T-helper 1 cell treated with Interleukin-12 subunit alpha and Interleukin-12 subunit beta and Interleukin-4 antibody, amounts not matched to agents 30 μg/mL and 1 μg/mL, for 36 hours (primary cell): ENCODE measurements at regions not wholly inside any gene's neighbourhood (a gene's known extent, or its start where the extent isn't known, plus 50 kb on each side); places are given as distances from the start of the nearest gene placed in this dataset.

ENCODE experiments used
- H3K27ac Mint-ChIP-seq: one replicate; pipeline ENCODE4 v1.8.0; 2021; ENCODE audit warnings: mild to moderate bottlenecking, mixed read lengths
- H3K27me3 Mint-ChIP-seq: one replicate; pipeline ENCODE4 v1.8.0; 2021; ENCODE audit warnings: low read depth, mixed read lengths
- H3K36me3 Mint-ChIP-seq: one replicate; pipeline ENCODE4 v1.8.0; 2021; ENCODE audit warnings: low read depth, mixed read lengths
- H3K4me1 Mint-ChIP-seq: one replicate; pipeline ENCODE4 v1.8.0; 2021; ENCODE audit warnings: low read depth, mixed read lengths
- H3K4me3 Mint-ChIP-seq: one replicate; pipeline ENCODE4 v1.8.0; 2021; ENCODE audit warnings: mild to moderate bottlenecking, moderate library complexity, mixed read lengths
- H3K9me3 Mint-ChIP-seq: one replicate; pipeline ENCODE4 v1.8.0; 2021; ENCODE audit warnings: mixed read lengths

DNA sequence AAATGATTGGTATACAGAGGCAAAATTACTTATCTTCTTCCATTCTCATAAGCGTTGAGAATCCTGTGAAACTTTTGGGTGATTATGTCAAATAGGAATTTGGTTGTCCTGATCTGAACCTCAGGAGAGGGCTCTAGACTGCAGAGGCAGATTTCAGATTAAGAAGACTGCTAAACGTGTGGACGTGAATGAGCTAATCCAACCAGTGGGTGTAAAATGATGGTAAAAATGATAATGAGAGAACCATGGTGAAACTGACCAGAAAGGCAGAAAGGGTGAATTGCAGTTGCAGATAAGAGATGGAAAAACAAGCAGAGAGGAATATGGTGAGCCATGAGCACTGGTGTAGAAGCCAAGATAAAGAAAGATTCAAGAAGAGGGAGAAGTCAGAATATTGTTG lies 1200.2 kb upstream of the CDH6 start:
- Mint-ChIP-seq H3K27ac (no peak overlapping the region), H3K4me3 (no peak overlapping the region), H3K9me3 (peaks cover 28% of the 10 kb centered on the region), H3K36me3 (no peaks in the 10 kb centered on the region), H3K4me1 (no peaks in the 10 kb centered on the region), H3K27me3 (no peaks in the 10 kb centered on the region)

DNA sequence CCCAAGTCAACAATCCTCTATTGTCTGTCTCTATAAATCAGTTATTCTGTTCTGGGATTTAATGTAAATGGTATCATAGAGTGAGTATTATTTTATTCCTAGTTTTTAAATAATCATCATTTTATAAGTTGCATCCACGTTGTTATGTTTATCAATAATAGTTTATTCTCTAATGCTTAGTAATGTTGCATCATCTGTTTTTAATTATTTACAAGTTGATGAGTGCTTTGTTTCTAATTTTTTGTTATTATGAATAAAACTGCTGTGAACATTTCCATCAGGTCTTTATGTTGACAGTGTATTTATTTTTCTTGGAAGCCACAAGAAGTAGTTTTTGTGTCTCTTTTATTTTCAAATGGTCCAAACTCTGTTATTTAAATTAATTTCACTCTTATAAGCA lies 1201.2 kb upstream of the CDH6 start:
- no peak overlapping the region for H3K4me3 Mint-ChIP-seq
- H3K36me3 Mint-ChIP-seq: no peaks in the 10 kb centered on the region
- no peak overlapping the region for H3K27ac Mint-ChIP-seq
- no peaks in the 10 kb centered on the region for H3K4me1 Mint-ChIP-seq
- no peaks in the 10 kb centered on the region for H3K27me3 Mint-ChIP-seq
- peaks cover 28% of the 10 kb centered on the region for H3K9me3 Mint-ChIP-seq

DNA sequence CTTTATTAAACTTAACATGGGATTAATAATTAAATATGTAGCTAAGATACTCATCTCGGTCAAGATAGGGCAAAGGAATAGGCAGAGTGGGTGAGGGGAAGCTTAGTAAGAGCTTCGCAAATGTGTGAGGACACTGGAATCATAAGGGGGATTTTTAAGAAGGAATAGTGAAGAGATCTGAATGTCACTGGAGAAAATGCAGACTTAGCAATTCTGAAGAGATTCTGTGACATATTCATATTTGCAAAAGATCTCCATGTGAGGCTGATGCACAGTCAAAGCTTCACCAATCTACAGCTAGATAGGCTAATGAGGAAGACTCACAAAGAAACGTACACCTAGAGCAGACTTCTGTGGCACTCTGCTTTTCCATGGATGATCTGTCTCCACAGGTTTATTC lies 1202.8 kb upstream of the CDH6 start:
- H3K36me3 Mint-ChIP-seq: no peaks in the 10 kb centered on the region
- no peak overlapping the region for H3K27ac Mint-ChIP-seq
- peaks cover 28% of the 10 kb centered on the region for H3K9me3 Mint-ChIP-seq
- H3K4me3 Mint-ChIP-seq: no peak overlapping the region
- H3K27me3 Mint-ChIP-seq: no peaks in the 10 kb centered on the region
- H3K4me1 Mint-ChIP-seq: no peaks in the 10 kb centered on the region

DNA sequence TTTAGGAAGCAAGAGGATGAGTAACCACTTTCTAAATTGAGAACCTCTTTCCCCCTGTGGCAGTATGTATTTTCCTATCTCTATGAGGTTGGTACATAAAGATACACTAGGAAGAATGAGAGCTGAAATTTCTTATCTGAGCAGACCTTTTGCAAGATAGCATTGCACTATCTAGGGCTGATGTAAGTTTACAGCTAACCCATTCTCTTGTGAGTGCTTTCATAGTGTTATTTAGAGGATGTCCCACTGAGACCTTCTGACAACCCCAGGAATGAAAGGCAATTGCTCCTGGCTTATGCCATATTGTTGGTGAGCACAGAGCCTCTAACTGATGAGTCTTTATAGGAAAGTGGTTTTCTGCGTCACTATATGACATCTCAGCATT lies 1209.3 kb upstream of the CDH6 start:
- Mint-ChIP-seq H3K27ac (no peak overlapping the region), H3K27me3 (no peaks in the 10 kb centered on the region), H3K36me3 (no peaks in the 10 kb centered on the region), H3K9me3 (peaks cover 23% of the 10 kb centered on the region), H3K4me3 (no peak overlapping the region), H3K4me1 (no peaks in the 10 kb centered on the region)

DNA sequence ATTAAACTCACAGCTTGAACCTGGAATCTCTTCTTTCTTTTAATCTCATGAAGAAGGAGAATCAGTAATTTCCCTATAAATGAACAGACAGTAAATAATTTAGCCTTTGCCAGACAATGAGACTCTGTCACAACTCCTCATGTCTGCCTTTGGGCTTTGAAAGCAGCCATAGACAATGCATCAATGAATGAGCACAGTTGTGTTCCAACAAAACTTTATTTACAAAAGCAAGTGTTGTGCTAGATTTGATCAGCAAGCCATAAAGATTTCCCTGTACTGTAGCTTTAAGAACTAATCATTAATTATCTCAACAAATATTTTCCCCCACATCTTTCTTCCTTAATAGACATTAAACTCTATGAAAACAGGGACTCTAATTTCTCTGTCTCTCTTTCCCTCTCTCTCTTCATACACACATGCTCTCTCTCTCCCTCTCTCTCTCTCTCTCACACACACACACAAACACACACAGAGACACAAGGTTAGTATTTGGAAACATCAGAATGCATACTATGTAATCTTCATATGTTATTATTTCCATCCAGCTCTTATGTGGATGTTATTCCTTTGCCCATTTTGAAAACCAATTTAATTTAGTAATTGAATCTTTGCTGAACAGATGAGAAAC lies 1209.8 kb upstream of the CDH6 start:
- Mint-ChIP-seq H3K9me3 (peaks cover 21% of the 10 kb centered on the region), H3K4me1 (no peaks in the 10 kb centered on the region), H3K27me3 (no peaks in the 10 kb centered on the region), H3K27ac (no peak overlapping the region), H3K36me3 (no peaks in the 10 kb centered on the region), H3K4me3 (no peak overlapping the region)

DNA sequence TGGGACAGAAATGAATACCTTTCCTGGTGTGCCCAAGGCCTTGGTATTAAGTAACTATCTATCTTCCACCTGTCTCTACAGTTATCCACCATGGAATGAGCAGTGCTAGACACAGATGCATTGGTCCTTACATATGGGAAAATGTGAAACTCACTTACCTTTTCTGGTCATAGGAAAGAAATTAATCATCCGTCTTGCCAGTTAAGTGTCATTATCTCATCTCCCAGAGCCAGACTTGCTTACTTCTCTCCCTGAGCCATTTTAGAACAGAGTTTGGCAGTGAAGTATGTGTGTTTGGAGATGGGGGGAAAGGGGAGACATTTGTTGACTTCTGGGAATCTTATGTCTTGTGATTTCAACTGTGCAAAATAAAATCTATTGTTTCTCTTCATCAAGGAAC lies 1211.0 kb upstream of the CDH6 start:
- H3K9me3 Mint-ChIP-seq: peaks cover 14% of the 10 kb centered on the region
- H3K27ac Mint-ChIP-seq: no peak overlapping the region
- no peaks in the 10 kb centered on the region for H3K36me3 Mint-ChIP-seq
- H3K4me1 Mint-ChIP-seq: no peaks in the 10 kb centered on the region
- H3K27me3 Mint-ChIP-seq: no peaks in the 10 kb centered on the region
- no peak overlapping the region for H3K4me3 Mint-ChIP-seq

DNA sequence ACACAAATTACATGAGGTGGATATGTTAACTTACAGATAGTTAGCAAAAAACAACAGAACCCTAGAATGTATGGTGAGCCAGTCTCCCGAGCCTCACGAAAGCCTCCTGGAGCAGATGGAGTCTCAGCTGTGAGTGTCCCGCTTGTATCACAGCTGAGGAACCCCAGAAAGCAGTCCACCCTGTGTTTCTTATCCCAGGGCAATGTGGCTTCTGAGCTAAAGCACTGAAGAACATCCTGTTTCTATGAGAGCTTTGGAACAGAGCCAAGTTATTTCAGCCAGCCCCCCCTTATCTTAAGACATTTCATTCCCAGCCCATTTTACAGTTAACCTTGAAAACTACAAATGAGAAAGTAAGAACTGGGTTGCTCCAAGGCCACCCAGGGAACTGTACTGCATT lies 1220.9 kb upstream of the CDH6 start:
- Mint-ChIP-seq H3K9me3 (peaks cover 10% of the 10 kb centered on the region), H3K36me3 (no peaks in the 10 kb centered on the region), H3K4me3 (no peak overlapping the region), H3K4me1 (no peaks in the 10 kb centered on the region), H3K27ac (no peak overlapping the region), H3K27me3 (no peaks in the 10 kb centered on the region)

DNA sequence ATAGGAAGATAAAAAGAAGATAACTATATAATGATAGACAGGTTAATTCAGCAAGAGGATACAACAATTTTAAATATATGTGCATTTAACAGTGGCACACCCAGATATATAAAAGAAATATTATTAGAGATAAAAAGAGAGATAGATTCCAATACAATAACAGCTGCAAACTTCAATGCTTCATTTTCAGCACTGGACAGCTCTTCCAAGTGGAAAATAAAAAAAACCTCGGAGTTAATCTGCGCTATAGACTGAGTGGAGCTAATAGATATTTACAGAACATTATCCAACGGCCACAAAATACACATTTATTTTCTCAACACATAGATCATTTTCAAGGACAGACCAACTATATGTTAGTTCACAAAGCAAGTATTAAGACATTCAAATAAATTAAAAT lies 1229.5 kb upstream of the CDH6 start:
- Mint-ChIP-seq H3K27ac (no peak overlapping the region), H3K27me3 (no peaks in the 10 kb centered on the region), H3K4me3 (no peak overlapping the region), H3K4me1 (no peaks in the 10 kb centered on the region), H3K9me3 (peaks cover 45% of the 10 kb centered on the region), H3K36me3 (no peaks in the 10 kb centered on the region)

DNA sequence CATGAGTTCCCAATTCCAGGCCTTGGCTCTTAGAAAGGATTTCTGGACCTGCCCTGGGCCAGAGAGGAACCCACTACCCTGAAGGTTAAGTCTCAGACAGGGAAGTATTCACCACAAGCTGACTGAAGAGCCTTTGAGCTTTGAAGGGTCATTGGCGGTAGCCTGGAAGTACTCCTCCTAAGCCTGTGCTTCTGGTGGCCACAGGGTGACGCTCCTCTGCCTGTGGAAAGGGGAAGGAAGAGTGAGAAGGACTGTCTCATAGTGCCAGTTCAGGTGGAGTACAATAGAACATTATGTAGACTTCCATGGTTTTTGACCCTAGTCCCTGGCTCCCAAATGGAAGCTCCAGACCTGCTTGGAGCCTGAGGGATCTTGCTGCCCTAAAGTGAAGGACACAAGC lies 1233.2 kb upstream of the CDH6 start:
- Mint-ChIP-seq H3K9me3 (peaks cover 28% of the 10 kb centered on the region), H3K4me3 (no peak overlapping the region), H3K4me1 (no peaks in the 10 kb centered on the region), H3K27ac (no peak overlapping the region), H3K36me3 (no peaks in the 10 kb centered on the region), H3K27me3 (no peaks in the 10 kb centered on the region)

DNA sequence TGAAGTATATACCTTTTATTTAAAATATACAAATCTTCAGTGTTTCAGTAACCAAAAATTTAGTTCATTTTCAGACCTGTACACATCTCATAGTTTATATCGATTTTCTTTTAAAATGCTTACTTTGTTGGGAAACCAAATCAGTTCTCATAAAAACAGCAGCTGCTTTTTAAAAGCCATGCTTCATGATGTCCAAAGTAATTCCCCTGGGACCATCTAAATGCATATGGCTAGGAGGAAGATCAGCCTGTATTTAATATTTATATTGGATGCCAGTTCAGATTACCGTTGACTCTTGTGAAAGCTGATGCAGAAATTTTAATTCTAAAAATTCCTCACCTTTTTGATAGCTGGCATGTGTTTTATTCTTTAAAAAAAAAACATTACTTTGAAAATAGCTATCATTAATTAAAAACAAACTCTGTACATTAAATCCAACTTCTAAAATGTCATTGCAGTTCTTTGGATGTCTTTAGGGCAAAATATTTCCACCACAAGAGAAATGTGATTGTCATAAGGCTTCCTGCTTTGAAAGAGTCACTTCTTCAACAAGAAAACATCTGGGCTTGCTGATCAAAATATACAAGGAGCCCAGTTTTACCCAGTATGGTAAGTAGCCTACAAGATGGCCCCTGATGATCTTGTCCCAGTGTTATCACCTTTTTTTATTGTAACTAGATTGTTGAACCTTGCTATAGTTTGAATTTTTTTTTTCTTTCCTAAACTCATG lies 1242.9 kb upstream of the CDH6 start:
- H3K27ac Mint-ChIP-seq: no peak overlapping the region
- H3K36me3 Mint-ChIP-seq: no peaks in the 10 kb centered on the region
- no peaks in the 10 kb centered on the region for H3K4me1 Mint-ChIP-seq
- H3K4me3 Mint-ChIP-seq: no peak overlapping the region
- H3K27me3 Mint-ChIP-seq: no peaks in the 10 kb centered on the region
- peaks cover 8% of the 10 kb centered on the region for H3K9me3 Mint-ChIP-seq

DNA sequence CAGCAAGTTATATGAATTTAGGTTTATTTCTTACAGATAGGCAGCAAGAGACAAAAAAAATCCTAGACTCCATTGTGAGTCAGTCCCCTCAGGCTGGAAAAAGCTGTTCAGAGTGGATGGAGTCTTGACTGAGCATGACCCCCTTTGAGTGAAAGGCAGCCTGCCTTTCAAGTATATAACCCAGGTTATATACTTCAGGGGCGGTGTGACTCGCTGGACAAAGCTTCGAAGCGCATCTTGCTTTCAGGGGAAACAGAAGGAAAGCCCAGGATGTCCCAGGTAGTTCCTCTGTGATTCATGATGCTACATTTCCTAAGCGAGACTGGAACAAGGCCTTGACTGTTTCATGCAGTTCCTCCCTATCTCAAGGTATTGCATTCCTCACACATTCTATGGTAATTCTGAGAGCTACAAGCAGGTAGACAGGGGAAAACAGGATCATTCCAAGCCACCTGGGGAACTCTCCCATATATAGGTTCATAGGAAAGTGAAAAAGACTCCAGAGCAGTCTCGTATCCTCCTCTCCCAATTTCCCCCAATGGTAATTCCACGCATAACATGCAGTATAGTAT lies 1244.1 kb upstream of the CDH6 start:
- Mint-ChIP-seq H3K27ac (no peak overlapping the region), H3K27me3 (no peaks in the 10 kb centered on the region), H3K9me3 (peaks cover 8% of the 10 kb centered on the region), H3K36me3 (no peaks in the 10 kb centered on the region), H3K4me3 (no peak overlapping the region), H3K4me1 (no peaks in the 10 kb centered on the region)

DNA sequence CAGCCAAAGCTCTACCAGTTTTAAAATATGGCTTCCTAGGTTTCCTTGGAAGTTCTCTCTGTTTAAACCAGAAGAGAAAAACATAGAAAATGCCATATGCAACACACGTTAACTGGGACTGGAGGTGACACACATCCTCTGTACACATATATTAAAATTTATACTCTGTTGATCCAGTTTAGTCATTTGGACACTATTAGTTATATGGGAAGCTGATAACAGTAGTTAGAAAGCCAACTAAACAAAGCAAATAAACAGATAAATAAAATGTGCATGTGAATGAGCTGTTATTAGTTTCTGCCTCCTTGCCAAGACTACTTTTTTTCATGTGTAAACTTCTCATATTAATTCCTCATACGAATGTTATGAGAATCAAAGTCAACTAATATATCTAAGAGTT lies 1249.2 kb upstream of the CDH6 start:
- Mint-ChIP-seq H3K4me3 (no peak overlapping the region), H3K4me1 (no peaks in the 10 kb centered on the region), H3K36me3 (no peaks in the 10 kb centered on the region), H3K27me3 (no peaks in the 10 kb centered on the region), H3K9me3 (no peaks in the 10 kb centered on the region), H3K27ac (no peak overlapping the region)

DNA sequence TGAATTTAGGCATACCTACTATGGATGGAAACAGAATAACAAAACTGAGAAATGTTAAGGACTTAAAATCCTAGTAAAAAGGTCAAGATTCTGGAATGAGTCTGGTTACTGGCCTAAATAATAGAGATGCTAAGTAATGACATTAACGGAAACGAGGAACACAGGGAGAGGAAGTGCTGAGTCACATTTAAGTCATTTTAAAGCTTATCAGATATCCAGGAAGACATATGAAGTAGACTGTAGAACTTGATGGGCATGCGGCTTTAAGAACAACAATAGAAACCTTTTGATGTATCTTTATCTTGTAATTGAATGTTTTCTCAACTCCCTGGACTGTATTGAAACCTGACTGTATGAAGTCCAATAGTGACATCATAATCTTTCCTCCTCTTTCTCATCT lies 1251.4 kb upstream of the CDH6 start:
- Mint-ChIP-seq H3K4me3 (no peak overlapping the region), H3K9me3 (no peaks in the 10 kb centered on the region), H3K4me1 (no peaks in the 10 kb centered on the region), H3K36me3 (no peaks in the 10 kb centered on the region), H3K27ac (no peak overlapping the region), H3K27me3 (no peaks in the 10 kb centered on the region)

DNA sequence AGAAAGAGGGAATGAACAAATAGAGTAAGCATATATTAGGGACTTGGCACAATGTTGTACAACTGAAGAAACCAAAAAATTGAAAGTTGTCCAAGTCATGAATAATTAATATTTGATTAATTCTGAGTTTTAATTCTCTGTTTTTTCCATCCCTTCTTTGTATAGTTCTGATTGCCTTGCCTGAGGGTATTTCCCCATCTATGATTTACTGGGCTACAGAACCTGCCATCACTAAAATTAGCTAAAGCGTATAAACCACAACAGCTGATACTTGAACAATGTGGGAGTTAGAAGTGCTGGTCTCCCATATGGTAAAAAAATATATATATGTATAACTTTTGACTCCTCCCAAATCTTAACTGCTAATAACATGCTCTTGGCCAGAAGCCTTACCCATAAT lies 1253.5 kb upstream of the CDH6 start:
- Mint-ChIP-seq H3K27me3 (no peaks in the 10 kb centered on the region), H3K36me3 (no peaks in the 10 kb centered on the region), H3K9me3 (peaks cover under 1% of the 10 kb centered on the region), H3K27ac (no peak overlapping the region), H3K4me3 (no peak overlapping the region), H3K4me1 (no peaks in the 10 kb centered on the region)

DNA sequence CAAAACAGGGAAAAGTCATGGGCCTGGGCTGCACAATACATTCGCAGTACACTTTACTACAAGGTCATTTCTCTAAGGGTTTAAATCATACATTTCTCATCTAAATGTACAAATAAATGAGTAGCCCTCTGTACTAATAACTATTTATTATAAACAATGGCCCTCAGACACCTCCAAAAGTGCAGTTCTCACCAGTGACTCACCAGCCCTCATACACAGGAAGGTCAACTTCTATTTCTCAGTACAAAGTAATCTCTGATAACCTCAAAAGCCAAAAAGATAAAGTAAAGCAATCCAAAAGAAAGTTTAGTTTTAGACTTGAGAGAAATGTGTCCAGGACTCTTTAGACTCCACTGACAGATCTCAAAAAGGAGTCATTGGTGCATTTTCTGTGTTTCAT lies 1258.1 kb upstream of the CDH6 start:
- H3K27me3 Mint-ChIP-seq: no peaks in the 10 kb centered on the region
- H3K4me3 Mint-ChIP-seq: no peak overlapping the region
- H3K27ac Mint-ChIP-seq: no peak overlapping the region

More for the DNA sequence above, 1258.1 kb upstream of the CDH6 start:
- H3K36me3 Mint-ChIP-seq: no peaks in the 10 kb centered on the region
- H3K9me3 Mint-ChIP-seq: peaks cover 4% of the 10 kb centered on the region
- no peaks in the 10 kb centered on the region for H3K4me1 Mint-ChIP-seq
